Heart left ventricle (tissue), 16 donors: ENCODE measurements at regions not wholly inside any gene's neighbourhood (a gene's known extent, or its start where the extent isn't known, plus 50 kb on each side); places are given as distances from the start of the nearest gene placed in this dataset.

Experiments used
- ATAC-seq, 4 donors: fragments of 200-7000 bp; cut with Tn5 transposase; one replicate each; pipeline ENCODE4 v1.9.1; 2020 to 2022; ENCODE audit warnings: moderate library complexity in 4 of 4, mild to moderate bottlenecking in 3 of 4, moderate number of reproducible peaks in 1 of 4
- DNase-seq, 5 donors: peaks; one replicate each; pipeline ENCODE4 v3.0.0-alpha.2; 2020
- H3K27ac ChIP-seq, 12 donors: fragments of 200-600 bp; sonication (generic) in 4 of 12; one replicate each; pipeline versions ENCODE4 v1.5.0 to v1.8.0; 2016 to 2022; ENCODE audit warnings: mild to moderate bottlenecking in 2 of 12
- H3K27me3 ChIP-seq, 9 donors: fragments of 200-600 bp; sonication (generic) in 2 of 9; one replicate each; pipeline versions ENCODE4 v1.5.1 to v1.8.0; 2016 to 2022; ENCODE audit warnings: mild to moderate bottlenecking in 3 of 9
- H3K36me3 ChIP-seq, 9 donors: fragments of 200-600 bp; sonication (generic) in 2 of 9; one replicate each; pipeline versions ENCODE4 v1.5.0 to v1.8.0; 2018 to 2022; ENCODE audit warnings: mild to moderate bottlenecking in 2 of 9
- H3K4me1 ChIP-seq, 12 donors: fragments of 200-600 bp; sonication (generic) in 4 of 12; one replicate each; pipeline versions ENCODE4 v1.5.0 to v1.8.0; 2016 to 2022; ENCODE audit warnings: mild to moderate bottlenecking in 3 of 12
- H3K4me3 ChIP-seq, 12 donors: fragments of 200-600 bp; sonication (generic) in 4 of 12; one replicate each; pipeline versions ENCODE4 v1.5.0 to v1.8.0; 2017 to 2022; ENCODE audit warnings: mild to moderate bottlenecking in 9 of 12, moderate library complexity in 4 of 12
- H3K9me3 ChIP-seq, 12 donors: fragments of 200-600 bp; sonication (generic) in 4 of 12; one replicate each; pipeline versions ENCODE4 v1.5.0 to v1.8.0; 2016 to 2022; ENCODE audit warnings: mild to moderate bottlenecking in 1 of 12
- POLR2A ChIP-seq, 2 donors: fragments of 450-650 bp; IDR thresholded peaks; one replicate each; pipeline ENCODE4 v1.6.1; 2017; ENCODE audit warnings: antibody characterized with exemption in 2 of 2, mild to moderate bottlenecking in 2 of 2, moderate library complexity in 2 of 2
- WGBS, 4 donors: extraction: QIAGEN DNeasy Blood & Tissue Kit in 2 of 4; methylation state at CpG; one replicate each; pipeline versions ENCODE4 v1.1.5 to v1.1.7; 2013 to 2018; 5-methylcytosine and 5-hydroxymethylcytosine counted together
- intact Hi-C, 10 donors: fragments of 100-400 bp; cut with DNase I; formaldehyde crosslinking; loops; one replicate each; pipeline versions ENCODE4 v1.11.1 to v1.14.2; 2022
- TF ChIP-seq, protein P1 (sequence below), 12 donors: fragments of 200-600 bp; sonication (generic) in 4 of 12; IDR thresholded peaks; one replicate each; pipeline versions ENCODE4 v1.5.0 to v1.8.0; 2018 to 2022; ENCODE audit warnings: antibody characterized with exemption in 12 of 12, mild to moderate bottlenecking in 5 of 12
- donor health status: ischemic (EF 13 %, LVEDD 7.1; RV severe dilation, severe dysfunction).
- donor health status: healthy with polysubstance abuse.
- donor health status: DM: no; HTN: yes; CAD: no.
- donor health status: DM: no; HTN: no; CAD: no.
- donor health status: ischemic (EF 25% LVEDD 6.9; RV normal size, moderate dysfunction).
- donor health status: ischemic (EF 25% LVEDD 5.7; RV mildly dilated, moderate dysfunction).
- donor health status: healthy.
- donor health status: DM: yes; HTN: yes; CAD: no.
- donor health status: ischemic (EF 35%, LVEDD 5.7; RV mildly dilated, moderate dysfunction).
- donor health status: nonischemic (EF 11% LVEDD 7.7; RV severe dilation, severe dysfunction).
- donor health status: DM: yes; HTN: yes; CAD: no.
- donor health status: PGD.
- donor health status: ischemic (EF 29% LVEDD 5.4; RV normal size, mild dysfunction).
- donor health status: nonischemic (EF 23%, LVEDD 6.1; RV moderate dilation, normal function).

GRCh38 chr4:3642806-3643517, 110.7 kb upstream of the LRPAP1 start:
- 61 to 83% (median 68%) methylated on average over 8 to 13 of the region's 13 CpGs for WGBS, 4 donors
- peak in 1 of 5 donors; percentile 22 for DNase-seq
- ATAC-seq, result no peak

GRCh38 chr4:3642056-3642630, 109.9 kb upstream of the LRPAP1 start:
- peaks cover 0 to 4% (median 0%) of the 10 kb centered on the region in 12 donors for H3K4me1 ChIP-seq
- no peak overlapping the region for H3K27ac ChIP-seq
- ATAC-seq, result no peak
- peaks cover 0 to 35% (median 8%) of the 10 kb centered on the region in 9 donors for H3K27me3 ChIP-seq
- intact Hi-C loops, result no loop called here
- H3K9me3 ChIP-seq, result peaks cover 0 to 3% (median 0%) of the 10 kb centered on the region in 12 donors
- TF ChIP-seq, protein P1, sequence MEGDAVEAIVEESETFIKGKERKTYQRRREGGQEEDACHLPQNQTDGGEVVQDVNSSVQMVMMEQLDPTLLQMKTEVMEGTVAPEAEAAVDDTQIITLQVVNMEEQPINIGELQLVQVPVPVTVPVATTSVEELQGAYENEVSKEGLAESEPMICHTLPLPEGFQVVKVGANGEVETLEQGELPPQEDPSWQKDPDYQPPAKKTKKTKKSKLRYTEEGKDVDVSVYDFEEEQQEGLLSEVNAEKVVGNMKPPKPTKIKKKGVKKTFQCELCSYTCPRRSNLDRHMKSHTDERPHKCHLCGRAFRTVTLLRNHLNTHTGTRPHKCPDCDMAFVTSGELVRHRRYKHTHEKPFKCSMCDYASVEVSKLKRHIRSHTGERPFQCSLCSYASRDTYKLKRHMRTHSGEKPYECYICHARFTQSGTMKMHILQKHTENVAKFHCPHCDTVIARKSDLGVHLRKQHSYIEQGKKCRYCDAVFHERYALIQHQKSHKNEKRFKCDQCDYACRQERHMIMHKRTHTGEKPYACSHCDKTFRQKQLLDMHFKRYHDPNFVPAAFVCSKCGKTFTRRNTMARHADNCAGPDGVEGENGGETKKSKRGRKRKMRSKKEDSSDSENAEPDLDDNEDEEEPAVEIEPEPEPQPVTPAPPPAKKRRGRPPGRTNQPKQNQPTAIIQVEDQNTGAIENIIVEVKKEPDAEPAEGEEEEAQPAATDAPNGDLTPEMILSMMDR (IDR thresholded peaks at IDR 0.05), result no peak
- no peak for TF ChIP-seq POLR2A (IDR thresholded peaks at IDR 0.05)
- 94 to 96% (median 96%) methylated on average over 66 of the region's 66 CpGs for WGBS, 4 donors
- H3K4me3 ChIP-seq, result no peak overlapping the region
- H3K36me3 ChIP-seq, result no peaks in the 10 kb centered on the region
- DNase-seq, result peak in 2 of 5 donors; percentile 13 to 34

More at GRCh38 chr4:3642806-3643517, 110.7 kb upstream of the LRPAP1 start:
- Histone ChIP-seq H3K27me3 (peaks cover 0 to 38% (median 8%) of the 10 kb centered on the region in 9 donors), H3K27ac (no peak overlapping the region), H3K4me1 (peaks cover 0 to 4% (median 0%) of the 10 kb centered on the region in 12 donors), H3K9me3 (peaks cover 0 to 3% (median 0%) of the 10 kb centered on the region in 12 donors), H3K36me3 (no peaks in the 10 kb centered on the region), H3K4me3 (no peak overlapping the region)
- intact Hi-C loops, result no loop called here
- TF ChIP-seq, protein P1 (IDR thresholded peaks at IDR 0.05), result no peak
- TF ChIP-seq POLR2A (IDR thresholded peaks at IDR 0.05), result no peak

GRCh38 chr4:3641501-3641900, 109.3 kb upstream of the LRPAP1 start:
- DNase-seq, result peak in 1 of 5 donors; percentile 28

DNA sequence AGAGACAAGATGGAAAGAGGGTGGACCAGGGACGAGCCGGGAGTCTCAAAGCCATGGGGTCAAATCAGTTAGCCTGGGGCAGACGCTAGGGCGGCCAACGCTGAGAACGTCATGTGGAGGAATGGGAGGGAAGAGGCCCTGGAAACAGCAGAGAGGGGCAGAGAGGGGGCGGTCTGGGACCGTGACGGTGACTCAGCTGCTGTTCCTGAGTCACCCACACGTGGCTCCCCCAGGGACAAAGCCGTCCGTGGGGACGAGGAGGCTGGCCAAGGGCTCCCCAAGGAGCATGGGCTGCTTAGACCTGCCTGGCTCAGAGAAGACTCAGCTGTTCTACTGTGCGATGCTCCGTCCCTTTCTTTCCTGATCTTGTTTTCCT, 108.4 kb upstream of the LRPAP1 start:
- Histone ChIP-seq H3K27ac (no peak overlapping the region), H3K4me3 (no peak overlapping the region), H3K4me1 (peaks cover 0 to 2% (median 0%) of the 10 kb centered on the region in 12 donors), H3K27me3 (peaks cover 0 to 26% (median 8%) of the 10 kb centered on the region in 9 donors), H3K9me3 (peaks cover 0 to 3% (median 0%) of the 10 kb centered on the region in 12 donors), H3K36me3 (no peaks in the 10 kb centered on the region)
- WGBS, 4 donors, result 48 to 57% (median 51%) methylated on average over 15 of the region's 15 CpGs
- DNase-seq, result peak in 1 of 5 donors; percentile 42
- TF ChIP-seq, protein P1 (IDR thresholded peaks at IDR 0.05), result no peak
- TF ChIP-seq POLR2A (IDR thresholded peaks at IDR 0.05), result no peak
- ATAC-seq, result no peak
- intact Hi-C loops, result no loop called here

More at GRCh38 chr4:3641501-3641900, 109.3 kb upstream of the LRPAP1 start:
- peaks cover 0 to 30% (median 8%) of the 10 kb centered on the region in 9 donors for H3K27me3 ChIP-seq
- H3K4me3 ChIP-seq, result no peak overlapping the region
- 87 to 91% (median 89%) methylated on average over 12 of the region's 12 CpGs for WGBS, 4 donors
- peaks cover 0 to 4% (median 0%) of the 10 kb centered on the region in 12 donors for H3K4me1 ChIP-seq
- no peaks in the 10 kb centered on the region for H3K36me3 ChIP-seq
- ATAC-seq, result no peak
- TF ChIP-seq, protein P1 (IDR thresholded peaks at IDR 0.05), result no peak
- no peak for TF ChIP-seq POLR2A (IDR thresholded peaks at IDR 0.05)
- H3K9me3 ChIP-seq, result peaks cover 0 to 3% (median 0%) of the 10 kb centered on the region in 12 donors
- no peak overlapping the region for H3K27ac ChIP-seq
- intact Hi-C loops, result no loop called here
